Astrocyte of the spinal cord (primary cell): ENCODE measurements at regions not wholly inside any gene's neighbourhood (a gene's known extent, or its start where the extent isn't known, plus 50 kb on each side); places are given as distances from the start of the nearest gene placed in this dataset.
"Not testable (repeated sequence)": the region's sequence is repeated elsewhere in the genome, so short reads cannot be mapped to it uniquely, and the experiment has no call there.

ENCODE experiments used
- DNase-seq: peaks from one replicate; pipeline ENCODE4 v3.0.0; 2011; ENCODE audit warnings: low read depth, low spot score
- H3K4me3 ChIP-seq: 2 replicates; pipeline ENCODE4 v1.5.1; 2011; ENCODE audit warnings: low read depth, mild to moderate bottlenecking, low read length, moderate library complexity
- CTCF ChIP-seq: IDR thresholded peaks from 2 replicates; pipeline ENCODE4 v1.5.1; 2012; ENCODE audit warnings: low read depth, mild to moderate bottlenecking, low read length, inconsistent platforms
- in situ Hi-C: cut with HindIII; loops from 2 replicates; pipeline ENCODE4 v1.10.0; 2017; ENCODE audit warnings: low sequenced_read_pairs

- peak; percentile 20 for DNase-seq
- TF ChIP-seq CTCF, result no peak
- in situ Hi-C loops, result no loop called here
- no peak overlapping the region for H3K4me3 ChIP-seq
Observed at GRCh38 chr3:20924646-20925385, 738.8 kb upstream of the SGO1 start.

GRCh38 chr3:20921112-20921511, 735.1 kb upstream of the SGO1 start:
- H3K4me3 ChIP-seq, DNase-seq, in situ Hi-C loops: not testable (repeated sequence)

- no peak for DNase-seq
- no peak overlapping the region for H3K4me3 ChIP-seq
- TF ChIP-seq CTCF, result no peak
- in situ Hi-C loops, result no loop called here
Observed at GRCh38 chr3:20916951-20917606, 731.1 kb upstream of the SGO1 start.

GRCh38 chr3:20914310-20914709, 728.3 kb upstream of the SGO1 start:
- TF ChIP-seq CTCF, result no peak
- no peak for DNase-seq
- in situ Hi-C loops, result no loop called here
- H3K4me3 ChIP-seq, result no peak overlapping the region

- TF ChIP-seq CTCF, result no peak
- H3K4me3 ChIP-seq, result no peak overlapping the region
- in situ Hi-C loops, result no loop called here
- no peak for DNase-seq
Observed at GRCh38 chr3:20912406-20912805, 726.4 kb upstream of the SGO1 start.

- in situ Hi-C loops, result no loop called here
- TF ChIP-seq CTCF, result no peak
- no peak for DNase-seq
- no peak overlapping the region for H3K4me3 ChIP-seq
Observed at GRCh38 chr3:20909511-20909910, 723.5 kb upstream of the SGO1 start.

DNA sequence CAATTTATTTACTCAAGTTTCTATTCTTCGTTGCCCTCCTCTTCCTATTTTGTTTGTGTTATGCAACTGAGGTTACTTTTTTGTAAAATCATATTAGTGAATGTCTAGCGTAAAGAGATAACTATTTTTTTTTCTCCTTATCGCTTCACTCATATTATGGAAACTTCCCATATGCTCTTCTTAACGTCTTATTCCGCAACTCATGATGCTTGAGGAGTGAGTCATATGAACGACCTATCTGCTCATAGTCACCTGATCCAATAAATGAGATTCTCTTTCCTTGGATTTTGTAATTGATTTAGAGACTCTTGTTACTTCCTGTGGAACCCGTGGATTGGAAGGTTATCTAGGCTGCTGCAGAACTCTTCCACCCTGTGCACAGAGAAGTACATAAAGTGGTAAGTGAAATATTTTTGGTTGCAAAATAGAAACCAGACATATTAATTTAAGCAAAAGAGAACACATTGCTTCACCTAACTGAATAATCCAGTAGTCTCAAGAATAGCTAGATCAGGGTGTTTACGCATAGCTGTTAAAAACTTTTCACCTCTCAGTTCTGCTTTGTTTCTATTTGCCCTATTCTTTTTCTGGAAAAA, 719.3 kb upstream of the SGO1 start:
- DNase-seq, result no peak
- in situ Hi-C loops, result no loop called here
- no peak for TF ChIP-seq CTCF
- no peak overlapping the region for H3K4me3 ChIP-seq
